Esophagus muscularis mucosa (tissue), 4 donors: ENCODE measurements at regions not wholly inside any gene's neighbourhood (a gene's known extent, or its start where the extent isn't known, plus 50 kb on each side); places are given as distances from the start of the nearest gene placed in this dataset.
A peak's percentile ranks its signal among the peaks of the same experiment; 100 is the strongest.
"Not testable (repeated sequence)": the region's sequence is repeated elsewhere in the genome, so short reads cannot be mapped to it uniquely, and the experiment has no call there.

Experiments
- DNase-seq: peaks from one replicate; pipeline ENCODE4 v3.0.0-alpha.2; 2017; ENCODE audit errors: extremely low spot score
- H3K27ac ChIP-seq, 4 donors: fragments of 200-600 bp; sonication (generic); replicated peaks in 1 of 4; 1 replicate in 3 of 4; 2 replicates in 1 of 4; pipeline ENCODE4 v1.5.1; 2016 to 2019; ENCODE audit warnings: mild to moderate bottlenecking in 1 of 4
- H3K27me3 ChIP-seq, 4 donors: fragments of 200-600 bp; sonication (generic); one replicate each; pipeline versions ENCODE4 v1.5.1 to v1.6.0; 2016 to 2019
- H3K36me3 ChIP-seq, 4 donors: fragments of 200-600 bp; sonication (generic); one replicate each; pipeline ENCODE4 v1.5.1; 2016 to 2019
- H3K4me1 ChIP-seq, 4 donors: fragments of 200-600 bp; sonication (generic); one replicate each; pipeline ENCODE4 v1.5.1; 2016 to 2019
- H3K4me3 ChIP-seq, 4 donors: fragments of 200-600 bp; sonication (generic); 1 replicate in 2 of 4; 2 replicates in 2 of 4; pipeline ENCODE4 v1.5.1; 2016 to 2019; ENCODE audit warnings: mild to moderate bottlenecking in 4 of 4, moderate library complexity in 1 of 4
- H3K9me3 ChIP-seq, 4 donors: fragments of 200-600 bp; sonication (generic); 1 replicate in 3 of 4; 2 replicates in 1 of 4; pipeline ENCODE4 v1.5.1; 2016 to 2019
- EP300 ChIP-seq: sonication (generic); formaldehyde crosslinking; IDR thresholded peaks from one replicate; pipeline ENCODE4 v1.6.1; 2017; ENCODE audit warnings: antibody characterized with exemption
- POLR2A ChIP-seq: fragments of 450-650 bp; IDR thresholded peaks from one replicate; pipeline ENCODE4 v1.6.1; 2017; ENCODE audit warnings: antibody characterized with exemption, moderate library complexity, mild to moderate bottlenecking, low read depth
- POLR2AphosphoS5 ChIP-seq, 2 donors: sonication (generic); formaldehyde crosslinking; IDR thresholded peaks; one replicate each; pipeline ENCODE4 v1.6.1; 2017; ENCODE audit warnings: antibody characterized with exemption in 2 of 2
- WGBS: methylation state at CpG from one replicate; pipeline ENCODE4 v1.1.5; 2018; 5-methylcytosine and 5-hydroxymethylcytosine counted together
- intact Hi-C: fragments of 100-400 bp; cut with DNase I; formaldehyde crosslinking; loops from one replicate; pipeline ENCODE4 v1.15.1; 2023
- TF ChIP-seq, protein P1 (sequence below), 3 experiments: fragments of 200-600 bp in 2 of 3; fragments of 450-650 bp in 1 of 3; sonication (generic) in 2 of 3; IDR thresholded peaks; one replicate each; pipeline ENCODE4 v1.5.1; 2017 to 2019; ENCODE audit warnings: antibody characterized with exemption in 3 of 3, mild to moderate bottlenecking in 2 of 3, moderate library complexity in 1 of 3

GRCh38 chr6:73932866-73933265, 236.9 kb downstream of the CD109 start:
- Histone ChIP-seq H3K36me3 (no peaks in the 10 kb centered on the region), H3K4me1 (peaks cover 0 to 7% (median 0%) of the 10 kb centered on the region in 4 donors), H3K9me3 (peaks cover 0 to 18% (median 14%) of the 10 kb centered on the region in 4 donors), H3K4me3 (no peak overlapping the region), H3K27ac (no peak overlapping the region), H3K27me3 (no peaks in the 10 kb centered on the region)
- no peak for DNase-seq
- intact Hi-C loops, result no loop called here
- TF ChIP-seq POLR2A (no peak), EP300 (no peak), POLR2AphosphoS5 (IDR thresholded peaks at IDR 0.05) (no peak)
- TF ChIP-seq, protein P1, sequence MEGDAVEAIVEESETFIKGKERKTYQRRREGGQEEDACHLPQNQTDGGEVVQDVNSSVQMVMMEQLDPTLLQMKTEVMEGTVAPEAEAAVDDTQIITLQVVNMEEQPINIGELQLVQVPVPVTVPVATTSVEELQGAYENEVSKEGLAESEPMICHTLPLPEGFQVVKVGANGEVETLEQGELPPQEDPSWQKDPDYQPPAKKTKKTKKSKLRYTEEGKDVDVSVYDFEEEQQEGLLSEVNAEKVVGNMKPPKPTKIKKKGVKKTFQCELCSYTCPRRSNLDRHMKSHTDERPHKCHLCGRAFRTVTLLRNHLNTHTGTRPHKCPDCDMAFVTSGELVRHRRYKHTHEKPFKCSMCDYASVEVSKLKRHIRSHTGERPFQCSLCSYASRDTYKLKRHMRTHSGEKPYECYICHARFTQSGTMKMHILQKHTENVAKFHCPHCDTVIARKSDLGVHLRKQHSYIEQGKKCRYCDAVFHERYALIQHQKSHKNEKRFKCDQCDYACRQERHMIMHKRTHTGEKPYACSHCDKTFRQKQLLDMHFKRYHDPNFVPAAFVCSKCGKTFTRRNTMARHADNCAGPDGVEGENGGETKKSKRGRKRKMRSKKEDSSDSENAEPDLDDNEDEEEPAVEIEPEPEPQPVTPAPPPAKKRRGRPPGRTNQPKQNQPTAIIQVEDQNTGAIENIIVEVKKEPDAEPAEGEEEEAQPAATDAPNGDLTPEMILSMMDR (IDR thresholded peaks at IDR 0.05), result no peak

DNA sequence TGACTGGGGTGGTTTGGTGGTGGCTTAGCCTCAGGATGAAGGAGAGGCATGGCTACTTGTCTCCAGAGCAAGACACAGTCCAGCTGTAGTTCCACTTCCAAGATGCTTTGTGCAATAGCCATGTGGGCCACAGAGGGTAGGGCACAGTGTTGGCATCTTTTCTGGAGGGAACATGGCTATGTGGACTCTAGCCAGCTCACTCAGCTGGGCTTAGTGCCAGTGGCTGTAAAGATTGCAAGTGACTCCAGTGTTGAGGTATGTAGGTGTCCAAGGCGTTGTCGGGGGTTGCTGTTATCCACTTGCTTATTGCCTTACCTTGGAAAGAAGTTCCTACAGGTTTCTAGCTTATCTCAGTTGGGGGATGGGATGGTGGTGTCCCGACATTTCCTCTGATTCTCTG, 233.4 kb downstream of the CD109 start:
- intact Hi-C loops, result no loop called here
- DNase-seq, result no peak
- 71% methylated on average over 3 of the region's 3 CpGs for WGBS
- Histone ChIP-seq H3K36me3 (no peaks in the 10 kb centered on the region), H3K27me3 (no peaks in the 10 kb centered on the region), H3K4me1 (peaks cover 0 to 7% (median 0%) of the 10 kb centered on the region in 4 donors), H3K9me3 (peaks cover 0 to 31% (median 21%) of the 10 kb centered on the region in 4 donors), H3K27ac (no peak overlapping the region), H3K4me3 (no peak overlapping the region)
- no peak for TF ChIP-seq EP300
- no peak for TF ChIP-seq POLR2A
- TF ChIP-seq POLR2AphosphoS5 (IDR thresholded peaks at IDR 0.05), result no peak
- TF ChIP-seq, protein P1 (IDR thresholded peaks at IDR 0.05), result no peak

DNA sequence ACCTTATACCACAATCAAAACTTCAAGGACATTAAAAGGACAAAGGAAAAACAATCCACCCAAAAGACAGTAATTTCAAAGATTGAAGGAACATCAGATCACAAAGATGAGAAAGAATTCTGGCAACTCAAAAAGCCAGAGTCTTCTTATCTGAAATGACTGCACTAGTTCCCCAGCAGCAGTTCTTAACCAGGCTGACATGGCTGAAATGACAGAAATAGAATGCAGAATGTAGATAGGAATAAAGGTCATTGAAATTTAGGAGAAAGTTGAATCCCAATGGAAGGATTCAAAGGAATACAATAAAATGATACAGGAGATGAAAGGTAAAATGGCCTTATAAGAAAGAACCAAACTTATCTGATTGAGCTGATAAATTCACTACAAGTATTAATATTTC, 231.4 kb downstream of the CD109 start:
- Histone ChIP-seq H3K27ac (no peak overlapping the region), H3K9me3 (peaks cover 0 to 31% (median 21%) of the 10 kb centered on the region in 4 donors), H3K36me3 (no peaks in the 10 kb centered on the region), H3K4me3 (no peak overlapping the region), H3K4me1 (no peaks in the 10 kb centered on the region), H3K27me3 (no peaks in the 10 kb centered on the region)
- no peak for DNase-seq
- TF ChIP-seq, protein P1 (IDR thresholded peaks at IDR 0.05), result no peak
- TF ChIP-seq POLR2A, result no peak
- TF ChIP-seq EP300, result no peak
- no peak for TF ChIP-seq POLR2AphosphoS5 (IDR thresholded peaks at IDR 0.05)
- intact Hi-C loops, result no loop called here

DNA sequence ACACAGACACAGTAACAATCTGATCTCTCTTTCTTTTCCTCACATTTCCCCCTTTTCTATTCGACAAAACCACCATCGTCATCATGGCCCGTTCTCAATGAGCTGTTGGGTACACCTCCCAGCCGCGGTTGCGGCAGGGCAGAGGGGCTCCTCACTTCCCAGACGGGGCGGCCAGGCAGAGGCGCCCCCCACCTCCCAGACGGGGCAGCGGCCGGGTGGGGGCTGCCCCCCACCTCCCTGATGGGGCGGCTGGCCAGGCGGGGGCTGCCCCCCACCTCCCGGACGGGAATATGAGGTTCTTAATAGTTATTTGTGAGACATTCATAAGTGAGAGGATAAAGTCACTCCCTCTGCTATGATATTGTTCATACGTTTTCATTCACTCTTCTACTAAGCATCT, 229.7 kb downstream of the CD109 start:
- DNase-seq, H3K36me3 ChIP-seq, H3K4me1 ChIP-seq, H3K27me3 ChIP-seq, intact Hi-C loops, H3K4me3 ChIP-seq, H3K27ac ChIP-seq: not testable (repeated sequence)
- H3K9me3 ChIP-seq, result peaks cover 0 to 31% (median 21%) of the 10 kb centered on the region in 4 donors
- 86% methylated on average over 17 of the region's 17 CpGs for WGBS

GRCh38 chr6:73923905-73924485, 228.0 kb downstream of the CD109 start:
- H3K9me3 ChIP-seq, result peaks cover 0 to 26% (median 17%) of the 10 kb centered on the region in 4 donors

More at GRCh38 chr6:73923905-73924485, 228.0 kb downstream of the CD109 start:
- no peaks in the 10 kb centered on the region for H3K27me3 ChIP-seq
- intact Hi-C loops, result no loop called here
- no peak for DNase-seq
- 29% methylated on average over 1 of the region's 1 CpG for WGBS
- H3K36me3 ChIP-seq, result no peaks in the 10 kb centered on the region
- H3K4me3 ChIP-seq, result no peak overlapping the region
- no peaks in the 10 kb centered on the region for H3K4me1 ChIP-seq
- TF ChIP-seq, protein P1 (IDR thresholded peaks at IDR 0.05), result no peak
- TF ChIP-seq POLR2A (no peak), POLR2AphosphoS5 (IDR thresholded peaks at IDR 0.05) (peak in 1 of 2 donors; percentile 17)
- H3K27ac ChIP-seq, result no peak overlapping the region
